ENCODE measurements at regions not wholly inside any gene's neighbourhood (a gene's known extent, or its start where the extent isn't known, plus 50 kb on each side); places are given as distances from the start of the nearest gene placed in this dataset.

DNA sequence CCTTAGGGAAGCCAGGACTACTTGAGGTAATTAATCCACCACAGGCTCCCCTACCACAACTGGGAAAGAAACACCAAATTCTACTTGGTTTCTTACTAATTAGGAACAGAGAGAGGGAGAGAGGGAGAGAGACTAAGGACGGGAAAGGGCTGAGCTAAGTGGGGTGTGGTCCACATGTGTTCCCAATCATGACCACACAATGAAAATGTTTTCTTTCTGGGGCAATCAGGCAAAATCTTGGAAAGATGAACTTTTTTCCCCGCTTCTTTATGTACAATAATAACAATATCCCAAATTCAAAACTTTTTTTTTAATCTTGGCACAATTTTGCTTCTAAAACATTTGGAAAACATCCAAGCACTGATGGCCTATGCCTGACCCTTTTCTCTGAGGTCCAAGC is 734.4 kb downstream of the MAFB start:
- no peak for DNase-seq

DNA sequence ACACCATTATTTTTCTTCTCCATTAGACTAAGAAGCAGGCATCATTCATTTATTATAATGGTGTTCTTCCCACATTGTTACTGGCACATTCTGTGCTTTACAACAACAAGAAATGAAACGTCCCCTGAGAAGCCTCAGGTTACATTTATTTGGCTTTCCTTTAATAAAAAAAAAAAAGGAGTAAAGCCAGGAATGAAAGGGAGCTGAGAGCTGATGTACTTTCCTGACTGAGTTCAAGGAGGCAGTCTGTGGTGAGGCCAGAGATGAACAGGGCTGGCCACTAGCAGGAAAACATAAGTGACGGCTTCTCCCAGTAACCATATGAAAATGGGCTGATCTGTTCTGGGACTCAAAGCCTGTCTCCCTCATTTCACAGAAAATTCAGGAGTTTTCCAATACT is 742.1 kb downstream of the MAFB start:
- no peak for DNase-seq

DNA sequence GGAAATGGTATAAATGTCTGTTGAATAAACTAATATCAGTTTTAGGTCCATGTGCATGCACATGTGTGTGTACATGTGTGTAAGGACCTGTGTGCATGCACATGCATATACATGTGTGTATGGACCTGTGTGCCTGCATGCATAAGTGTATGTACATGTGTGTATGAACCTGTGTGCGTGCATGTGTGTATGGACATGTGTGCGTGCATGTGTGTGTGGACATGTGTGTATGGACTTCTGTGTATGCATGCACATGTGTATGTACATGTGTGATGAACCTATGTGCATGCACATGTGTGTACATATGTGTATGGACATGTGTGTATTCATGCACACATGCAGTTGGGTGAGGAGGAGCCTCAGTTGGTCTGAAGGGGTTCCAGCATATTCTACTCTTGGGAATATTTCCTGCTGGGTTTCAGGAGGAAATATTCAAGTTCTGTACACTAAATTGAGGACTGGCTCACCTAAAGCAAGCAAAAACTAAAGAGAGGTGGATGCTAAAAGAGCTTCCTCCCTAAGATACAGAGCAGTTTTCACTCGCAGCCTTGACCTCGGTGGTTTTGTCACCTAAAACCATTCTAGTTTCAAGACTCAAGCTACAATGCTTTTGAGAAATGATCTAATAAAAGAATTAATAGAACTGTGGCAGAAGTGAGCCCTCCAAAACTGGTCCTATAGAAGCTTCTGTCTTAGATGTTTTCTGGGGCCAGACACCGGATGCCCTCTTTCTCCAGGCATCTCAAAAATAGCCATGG is 742.8 kb downstream of the MAFB start:
- no peak for DNase-seq

DNA sequence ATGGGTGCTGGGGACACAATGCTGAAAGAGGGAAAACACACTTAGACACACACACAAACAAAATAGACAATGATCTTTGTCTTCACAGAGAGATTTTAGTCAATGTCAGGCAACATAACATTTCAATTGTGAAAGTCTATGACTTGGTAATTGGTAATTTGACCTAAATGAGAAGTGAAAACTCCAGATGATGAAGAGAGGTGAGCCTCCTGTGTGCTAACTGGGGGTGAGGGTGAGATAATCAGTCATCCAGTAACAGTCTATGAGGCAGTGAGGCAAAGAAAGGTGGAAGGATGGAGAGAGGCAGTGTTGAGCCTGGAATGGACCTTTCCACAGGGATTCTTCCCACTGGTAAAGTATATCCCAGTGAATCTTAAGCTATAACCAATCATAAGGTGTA is 744.2 kb downstream of the MAFB start:
- no peak for DNase-seq

DNA sequence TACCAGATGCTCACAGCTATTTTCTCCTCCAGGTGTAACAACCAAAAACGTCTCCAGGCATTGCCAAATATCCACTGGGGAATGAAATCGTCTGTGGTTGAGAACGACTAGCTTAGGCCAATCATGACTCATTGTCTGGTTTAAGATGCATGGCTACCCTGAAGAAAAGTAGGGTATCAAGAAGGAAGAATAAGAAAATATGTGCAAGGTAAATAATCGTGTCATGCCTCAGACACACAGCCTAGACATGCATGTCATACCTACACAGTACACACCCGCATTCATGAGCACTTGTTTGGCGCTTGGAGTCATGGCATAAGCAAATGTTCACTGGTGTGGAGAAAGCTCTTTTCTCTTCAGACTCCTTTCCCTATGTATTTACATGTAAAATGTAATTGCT is 745.7 kb downstream of the MAFB start:
- DNase-seq: no peak

DNA sequence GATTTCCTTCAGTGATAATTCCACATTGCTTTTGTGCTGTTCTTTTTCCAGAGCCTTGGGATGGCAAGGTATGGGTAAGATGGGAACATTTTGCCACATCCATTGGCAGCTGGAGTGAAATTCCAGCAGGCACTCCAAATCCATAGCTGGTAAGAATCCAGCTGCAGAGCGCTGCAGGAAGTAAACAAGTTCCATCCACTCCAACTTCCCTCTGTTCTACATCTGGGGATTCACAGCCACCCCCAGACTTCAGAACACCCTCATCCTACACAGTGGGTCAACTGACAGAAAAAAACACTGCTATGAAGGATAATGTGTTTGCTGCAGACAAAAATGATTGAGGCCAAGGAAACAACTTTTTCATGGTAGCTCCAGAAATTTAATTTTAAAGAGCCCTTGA is 747.8 kb downstream of the MAFB start:
- no peak for DNase-seq

DNA sequence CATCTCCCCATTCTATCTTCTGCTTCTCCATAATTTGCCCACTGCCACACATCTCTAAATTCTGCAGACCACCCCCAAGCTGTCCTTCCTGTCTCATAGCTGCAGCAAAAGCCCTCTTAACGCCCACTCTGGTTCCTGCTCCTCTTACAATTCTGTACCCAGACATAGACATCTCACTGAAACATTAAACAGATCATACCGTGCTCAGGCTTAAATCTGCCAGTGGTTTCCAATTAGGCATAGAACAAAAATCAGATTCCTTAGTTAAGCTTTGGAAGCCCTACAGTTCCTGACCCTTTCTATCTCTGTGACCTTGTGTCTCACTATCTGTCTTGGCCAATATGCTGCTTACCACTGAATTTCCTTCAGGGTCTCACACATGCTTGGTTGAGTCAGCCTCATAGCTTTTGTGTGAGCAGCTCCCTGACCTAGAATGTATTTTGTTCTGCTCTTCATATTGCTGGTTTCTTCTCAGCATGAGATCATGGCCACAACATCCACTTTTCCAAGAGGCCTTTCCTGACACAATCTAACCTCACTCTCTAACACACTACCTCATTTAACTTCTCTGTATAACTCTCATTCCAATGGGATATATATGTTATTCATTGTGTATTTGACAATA is 749.7 kb downstream of the MAFB start:
- DNase-seq: no peak

DNA sequence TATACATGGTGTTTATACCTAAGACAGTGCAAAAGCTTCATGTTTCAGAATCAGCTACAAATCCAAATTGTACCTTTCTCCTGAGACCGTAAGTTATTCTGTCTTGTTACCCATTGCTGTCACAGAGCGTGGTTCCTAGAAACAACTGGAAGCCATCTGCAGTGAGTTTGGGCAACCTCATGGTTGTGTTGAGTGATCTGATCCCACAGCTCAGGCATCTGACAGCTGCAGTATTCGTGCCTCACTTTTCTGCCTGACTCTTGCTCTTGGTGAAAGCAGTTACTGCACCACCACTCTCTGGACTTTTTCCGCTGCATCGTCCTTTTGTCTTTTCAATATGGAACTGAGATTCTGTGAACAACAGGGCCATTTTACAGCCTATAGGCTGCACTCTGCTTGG is 752.6 kb downstream of the MAFB start:
- no peak for DNase-seq

DNA sequence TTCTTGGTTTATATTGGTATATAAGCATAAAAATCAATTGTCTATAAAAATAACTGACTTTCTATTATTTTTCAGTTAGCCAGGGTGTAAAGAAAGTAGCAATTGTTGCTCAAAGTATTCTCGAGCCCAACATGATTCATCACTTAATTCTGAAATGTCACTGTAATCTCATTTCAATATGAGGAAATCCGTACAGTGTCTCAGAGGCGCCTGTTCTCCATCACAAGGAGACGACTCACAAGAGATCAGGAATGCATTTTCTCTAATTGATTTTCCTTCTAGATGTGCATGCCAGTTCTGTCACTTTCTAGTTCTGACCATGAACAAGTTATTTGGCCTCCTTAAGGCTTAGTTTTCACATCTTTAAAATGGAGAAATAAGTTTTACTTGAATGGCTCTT is 753.1 kb downstream of the MAFB start:
- DNase-seq: no peak

DNA sequence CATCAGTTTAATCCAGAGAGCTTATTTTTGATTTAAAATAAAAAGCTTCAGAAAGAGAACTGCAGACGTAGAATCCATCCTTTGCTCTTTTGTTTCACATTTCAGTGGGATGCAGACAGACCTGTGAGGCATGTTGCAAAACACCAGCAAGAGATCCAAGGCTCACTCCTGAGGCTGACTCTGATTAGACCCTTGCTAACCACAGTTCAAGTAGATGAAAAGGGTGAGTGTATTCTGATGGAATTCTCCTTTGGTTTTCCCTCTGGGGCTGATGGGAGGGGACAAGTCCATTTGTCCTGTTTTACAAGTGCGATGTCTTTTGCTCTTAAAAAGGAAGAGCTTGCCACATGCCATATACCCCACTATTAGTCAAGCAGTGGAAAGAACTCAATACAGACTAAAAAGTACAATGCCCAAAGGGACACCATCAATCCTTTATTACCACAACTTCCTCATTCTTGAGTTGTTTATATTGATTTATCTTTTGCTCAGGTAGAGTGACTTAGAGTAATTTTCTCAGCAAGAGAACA is 772.7 kb downstream of the MAFB start:
- DNase-seq: no peak

DNA sequence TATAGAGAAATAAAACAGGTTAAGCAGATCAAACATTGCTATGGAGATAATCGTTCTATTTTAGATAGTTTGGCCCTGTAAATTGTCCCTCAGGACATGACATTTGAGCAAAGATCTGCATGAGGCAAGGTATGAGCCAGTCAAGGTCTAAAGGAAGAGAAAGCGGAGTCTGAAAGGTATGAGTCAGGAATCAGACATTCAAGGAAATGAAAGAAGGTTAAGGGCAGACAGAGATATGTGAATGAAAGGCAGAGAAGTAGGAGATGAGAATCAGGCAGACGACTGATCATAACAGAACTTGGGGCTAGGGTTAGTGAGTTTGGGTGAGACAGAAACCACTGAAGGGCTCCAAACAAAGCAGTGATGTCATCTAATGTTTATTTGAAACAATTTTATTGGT is 775.8 kb downstream of the MAFB start:
- no peak for DNase-seq

DNA sequence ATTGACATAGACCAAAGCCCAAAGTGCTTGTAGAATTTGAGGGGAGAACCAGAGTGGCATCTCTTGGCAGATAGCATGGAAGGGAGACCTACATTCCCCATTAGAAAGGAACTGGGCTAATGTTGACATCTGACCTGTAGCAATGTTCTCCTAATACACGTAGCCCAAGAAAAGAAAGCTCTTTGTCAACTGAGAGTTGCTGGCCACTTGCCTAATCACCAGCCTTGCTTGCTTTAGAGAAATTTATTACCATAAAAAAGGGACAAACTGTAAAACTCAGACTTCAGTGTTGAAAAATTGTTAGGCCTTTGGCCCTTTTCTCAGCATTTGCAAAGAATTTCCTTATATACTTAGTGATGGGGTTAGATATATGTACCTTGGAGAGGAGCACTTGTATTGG is 777.5 kb downstream of the MAFB start:
- DNase-seq: no peak

DNA sequence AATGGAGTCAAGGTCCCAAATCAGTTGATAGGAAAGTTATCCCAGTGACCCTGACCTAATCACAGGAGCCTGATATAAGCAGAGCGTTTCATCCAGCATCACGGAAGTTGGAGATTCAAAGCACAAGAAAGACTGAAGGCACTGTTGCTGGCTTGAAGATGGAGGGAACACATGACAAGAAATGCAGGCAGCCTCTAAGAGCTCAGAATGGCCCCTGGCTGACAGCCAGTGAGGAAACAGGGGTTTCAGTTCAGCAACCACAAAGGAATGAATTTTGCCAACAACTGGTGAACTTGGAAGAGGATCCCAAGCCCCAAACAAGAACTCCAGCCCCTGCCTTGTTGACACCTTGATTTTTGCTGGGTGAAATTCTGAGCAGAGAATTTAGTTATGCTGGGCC is 778.5 kb downstream of the MAFB start:
- DNase-seq: no peak

DNA sequence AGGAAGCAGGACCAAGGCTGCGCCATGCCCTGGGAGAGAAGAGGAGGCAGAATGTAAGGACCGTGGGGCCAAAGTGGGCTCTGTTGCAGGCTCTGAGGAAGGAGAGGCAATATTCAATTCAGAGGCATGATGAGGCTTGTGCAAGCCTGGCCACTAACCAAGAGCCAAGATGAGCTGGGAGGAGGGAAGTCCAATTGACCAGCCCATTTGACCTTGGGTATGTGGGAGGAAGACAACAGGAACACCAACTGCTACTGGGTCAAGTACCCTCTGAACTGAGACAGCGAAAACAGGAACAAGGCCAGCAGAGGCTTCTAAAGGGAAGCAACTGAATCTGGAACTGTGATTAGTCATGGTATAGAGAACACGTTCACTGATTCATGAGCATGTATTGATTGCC is 779.6 kb downstream of the MAFB start:
- DNase-seq: no peak

DNA sequence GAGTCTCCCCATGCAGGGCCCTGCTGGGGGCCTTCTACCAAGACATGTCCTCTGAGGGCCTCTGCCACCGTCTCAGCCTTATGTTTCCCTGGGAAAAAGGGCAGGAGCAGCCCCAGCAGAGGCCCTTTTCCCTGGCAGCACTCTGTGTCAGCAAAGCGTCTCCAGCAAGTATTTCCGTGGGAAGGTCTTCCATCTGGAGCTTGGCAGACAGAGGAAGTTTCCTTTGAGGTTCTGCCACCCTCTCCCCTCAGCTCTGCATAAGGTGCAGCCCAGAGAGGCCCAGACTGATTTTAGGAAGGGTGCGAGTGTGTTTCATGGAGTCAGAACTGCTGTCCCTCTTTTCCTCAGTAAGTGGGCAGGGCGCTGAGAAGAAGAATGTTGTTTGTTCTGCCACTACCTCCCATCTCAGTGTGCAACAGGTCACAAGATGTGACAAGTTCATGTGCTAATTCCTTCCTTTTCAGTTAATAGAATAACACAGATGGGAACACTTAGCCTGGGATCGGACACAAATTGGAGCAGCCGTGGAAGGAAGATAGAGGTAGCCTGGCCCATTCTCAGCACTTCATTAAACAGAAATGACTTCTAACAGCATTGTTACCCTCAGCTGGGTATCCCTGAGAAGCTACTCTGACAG is 784.4 kb downstream of the MAFB start:
- no peak for DNase-seq

DNA sequence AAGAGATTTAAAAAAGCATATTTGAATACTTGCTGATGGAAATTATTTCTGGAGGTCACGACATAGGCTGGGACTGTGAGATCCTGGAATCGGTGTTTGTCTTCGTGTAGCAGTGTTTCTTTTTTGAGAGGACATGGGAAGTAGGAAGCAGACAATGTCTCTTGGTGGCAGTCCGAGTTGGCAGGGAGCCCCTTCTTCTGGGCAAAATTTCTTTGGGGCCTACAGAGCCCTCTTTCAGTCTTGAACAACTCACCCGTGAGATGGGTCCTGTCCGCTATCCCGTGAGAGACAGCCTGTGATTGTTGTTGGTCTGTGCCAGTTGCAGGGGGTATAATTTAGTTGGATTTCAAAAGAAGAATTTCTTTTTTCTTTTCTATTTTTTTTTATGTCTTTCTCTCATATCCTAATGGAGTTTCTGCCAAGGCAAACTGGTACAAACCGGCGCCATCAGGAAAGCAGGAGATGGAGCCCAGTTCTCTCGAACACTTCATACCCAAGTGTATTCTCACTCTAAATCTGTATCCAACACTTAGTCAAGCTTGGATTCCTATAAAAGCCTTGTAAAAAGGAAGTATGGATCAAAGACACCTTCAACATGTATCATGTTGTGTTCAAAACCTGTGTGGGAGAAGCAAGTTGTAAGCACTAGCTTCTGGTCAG is 785.1 kb downstream of the MAFB start:
- DNase-seq: no peak

DNA sequence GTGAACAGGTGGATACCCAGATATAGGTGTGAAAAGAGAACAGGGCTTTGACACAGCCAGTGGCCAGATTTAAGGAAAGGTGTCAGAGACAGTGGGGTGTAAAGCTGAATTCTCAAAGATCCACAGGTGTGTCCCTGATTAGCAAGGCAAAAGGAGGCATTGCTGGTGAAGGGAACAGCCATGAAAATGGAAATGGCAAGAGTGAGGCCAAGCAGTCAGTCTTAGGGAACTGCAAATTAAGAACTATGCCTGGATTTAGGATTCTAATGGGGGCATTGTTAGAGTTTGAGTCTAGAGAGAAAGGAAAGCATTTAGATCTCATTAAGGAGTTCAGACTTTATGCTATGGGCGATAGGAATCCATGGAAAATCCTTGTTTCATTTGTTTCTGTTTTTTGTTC is 789.2 kb downstream of the MAFB start:
- DNase-seq: no peak

DNA sequence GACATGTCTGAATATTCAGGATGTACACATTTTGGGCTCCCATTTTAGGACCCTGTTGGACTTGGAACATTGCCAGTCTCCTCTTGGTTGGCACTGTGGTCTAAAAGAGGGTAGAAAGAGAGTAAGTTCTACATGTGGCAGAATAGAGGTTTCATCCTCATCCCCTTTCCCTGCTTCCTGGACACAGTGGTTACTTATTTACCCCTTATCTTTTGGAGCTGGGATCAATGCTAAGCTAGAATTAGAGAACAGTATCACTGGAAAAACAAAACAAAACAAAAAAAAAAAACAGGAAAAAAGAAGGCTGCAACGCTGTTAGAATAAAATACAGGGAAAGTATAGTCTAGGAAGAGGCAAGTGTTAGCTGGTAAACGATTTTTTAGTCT is 790.6 kb downstream of the MAFB start:
- DNase-seq: no peak

DNA sequence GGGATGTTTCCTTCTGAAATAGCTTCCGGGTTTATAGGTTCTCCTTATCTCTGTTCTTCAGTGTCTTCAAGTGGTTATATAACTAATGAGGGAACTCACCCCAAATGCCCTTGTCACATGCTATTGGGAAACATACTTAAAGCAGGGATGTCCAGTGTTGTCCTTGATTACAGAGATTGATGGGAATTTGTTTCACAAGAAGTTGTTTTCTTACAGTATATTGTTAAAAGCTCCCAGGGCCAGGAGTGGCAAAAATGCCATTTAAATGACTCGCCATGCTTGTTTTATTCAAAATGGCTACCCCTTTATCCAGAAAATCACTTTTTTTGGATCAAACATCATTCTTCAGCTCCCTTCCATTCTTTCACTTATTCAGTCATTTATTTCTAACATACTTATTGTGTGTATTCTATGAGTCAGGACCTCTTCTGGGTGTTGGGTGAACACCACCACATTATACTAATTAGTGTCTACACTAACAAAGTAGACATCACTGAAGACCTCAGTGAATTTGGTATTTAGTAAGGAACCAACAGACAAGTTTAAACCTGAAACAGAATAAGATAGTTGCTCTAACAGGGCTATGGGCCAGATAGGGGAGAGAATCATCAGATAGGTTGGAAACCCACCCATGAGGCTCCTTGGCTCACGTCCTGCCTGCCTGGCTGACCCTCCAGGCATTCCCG is 791.1 kb downstream of the MAFB start:
- no peak for DNase-seq

DNA sequence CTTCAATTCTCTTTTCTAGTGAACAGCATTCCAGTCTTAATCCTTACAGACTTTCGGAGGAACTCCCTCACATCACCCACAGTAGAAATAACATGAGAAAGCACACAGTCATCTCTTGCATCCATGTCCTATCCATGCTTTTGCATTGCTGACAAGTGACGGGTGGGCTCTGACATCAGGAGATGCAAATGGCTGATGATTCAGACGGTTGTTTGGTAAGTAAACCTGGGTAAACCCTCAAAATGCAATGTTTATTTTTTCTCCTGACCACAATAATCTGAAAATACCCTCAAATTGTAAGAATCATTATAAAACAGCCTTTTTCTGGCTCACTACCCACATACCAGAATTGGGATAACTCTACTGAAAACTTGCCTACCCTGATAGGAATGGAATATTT is 792.0 kb downstream of the MAFB start:
- DNase-seq: no peak

DNA sequence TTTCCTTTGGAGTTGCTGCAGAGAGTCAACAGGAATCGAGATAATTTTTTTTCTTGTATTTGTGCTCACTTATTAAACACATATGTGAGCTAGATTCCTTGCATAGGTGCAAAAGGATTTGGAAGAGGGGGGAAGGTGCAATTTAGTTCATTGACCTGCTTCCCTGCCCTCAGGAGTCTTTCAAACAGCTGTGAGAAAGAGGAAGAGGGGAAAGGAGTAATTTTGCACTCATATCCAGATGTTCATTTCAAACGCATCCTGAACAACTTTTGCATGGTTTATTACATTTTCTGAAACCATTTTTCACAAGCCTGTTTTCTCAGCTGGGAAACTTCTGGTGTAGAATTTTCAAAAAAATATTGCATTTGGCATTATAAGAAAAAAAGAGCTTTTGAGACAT is 795.0 kb downstream of the MAFB start:
- no peak for DNase-seq

DNA sequence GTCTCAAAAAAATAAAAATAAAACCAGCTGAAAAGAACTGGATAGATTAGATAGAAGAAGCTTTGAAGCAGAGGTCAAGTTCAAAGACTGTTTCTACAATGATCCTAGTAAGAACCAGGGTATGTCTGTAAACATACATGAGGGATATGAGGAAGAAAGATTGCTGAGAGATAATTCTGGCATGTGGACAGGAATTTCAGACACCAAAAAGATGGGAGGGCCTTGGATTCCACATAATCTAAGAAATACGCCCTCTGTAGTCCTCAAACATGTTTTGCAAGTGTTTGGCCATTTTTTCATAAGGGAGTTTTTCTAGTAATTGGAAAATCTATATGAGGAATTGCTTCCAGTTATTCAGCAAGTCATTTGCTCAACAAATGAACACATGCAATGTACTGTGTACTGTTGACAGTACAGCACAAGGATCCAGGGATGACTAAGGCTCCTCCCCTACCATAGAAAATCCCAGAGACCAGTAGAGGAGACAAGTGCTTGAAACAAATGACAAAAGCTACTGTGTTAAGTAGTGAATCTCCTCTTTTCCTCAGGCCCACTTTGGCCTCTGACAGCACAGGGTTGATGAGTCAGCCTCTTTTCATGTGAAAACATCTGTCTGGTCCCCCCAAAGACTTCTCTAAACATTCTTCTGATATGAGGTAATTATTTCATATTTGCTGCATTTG is 795.9 kb downstream of the MAFB start:
- DNase-seq: no peak

DNA sequence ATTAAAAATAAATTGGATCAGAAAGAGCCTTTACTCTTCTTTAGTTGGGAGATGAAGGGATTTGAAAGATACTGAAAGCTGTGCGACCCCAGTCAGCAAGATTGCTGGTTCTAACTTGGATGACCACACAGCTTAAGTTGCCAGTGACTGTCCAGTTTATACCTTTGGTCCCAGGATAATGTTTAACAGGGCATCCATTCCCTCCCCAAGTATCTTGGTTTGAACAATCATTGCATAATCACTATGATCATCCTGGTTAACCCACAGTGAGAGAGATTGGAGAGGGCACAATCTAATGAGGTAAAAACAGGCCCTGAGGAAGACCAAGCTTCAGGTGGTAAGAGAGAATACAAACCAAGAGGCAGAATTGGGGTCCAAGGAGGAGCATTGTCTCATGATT is 798.3 kb downstream of the MAFB start:
- no peak for DNase-seq
